Neuronal stem cell (in vitro differentiated cells): ENCODE measurements at regions not wholly inside any gene's neighbourhood (a gene's known extent, or its start where the extent isn't known, plus 50 kb on each side); places are given as distances from the start of the nearest gene placed in this dataset.
A peak's percentile ranks its signal among the peaks of the same experiment; 100 is the strongest.

Experiments
- DNase-seq: peaks from one replicate; pipeline ENCODE4 v3.0.0-alpha.2; 2013; ENCODE audit warnings: low spot score
- H2AFZ ChIP-seq: one replicate; pipeline ENCODE4 v1.6.1; 2013; ENCODE audit warnings: mild to moderate bottlenecking, low read length, inconsistent platforms
- H2AK5ac ChIP-seq: 2 replicates; pipeline ENCODE4 v1.6.1; 2013; ENCODE audit warnings: low read depth, mild to moderate bottlenecking, inconsistent platforms, low read length, moderate library complexity, mixed read lengths
- H2BK120ac ChIP-seq: 2 replicates; pipeline ENCODE4 v1.6.1; 2013; ENCODE audit warnings: low read depth, mild to moderate bottlenecking, inconsistent platforms, low read length, moderate library complexity, mixed read lengths
- H2BK12ac ChIP-seq: one replicate; pipeline ENCODE4 v1.6.1; 2013; ENCODE audit warnings: low read length, inconsistent platforms
- H2BK15ac ChIP-seq: 2 replicates; pipeline ENCODE4 v1.6.1; 2013; ENCODE audit warnings: mild to moderate bottlenecking, low read length, inconsistent platforms, mixed read lengths
- H2BK5ac ChIP-seq: one replicate; pipeline ENCODE4 v1.6.1; 2013; ENCODE audit warnings: inconsistent platforms, mild to moderate bottlenecking, low read length, moderate library complexity
- H3K14ac ChIP-seq: one replicate; pipeline ENCODE4 v1.6.1; 2013; ENCODE audit warnings: low read length, inconsistent platforms
- H3K18ac ChIP-seq: 2 replicates; pipeline ENCODE4 v1.6.1; 2013; ENCODE audit warnings: low read length, inconsistent platforms
- H3K23ac ChIP-seq: 2 replicates; pipeline ENCODE4 v1.6.1; 2013; ENCODE audit warnings: low read depth, mild to moderate bottlenecking, mixed read lengths, low read length, inconsistent platforms; ENCODE audit not compliant: poor library complexity
- H3K27ac ChIP-seq: replicated peaks from 3 replicates; pipeline ENCODE4 v1.5.1; 2013; ENCODE audit warnings: low read length, inconsistent platforms
- H3K27me3 ChIP-seq, 3 experiments: 2 replicates each; pipeline ENCODE4 v1.6.1; 2013; ENCODE audit warnings: low read length in 3 of 3, mild to moderate bottlenecking in 2 of 3, inconsistent platforms in 1 of 3, low read depth in 1 of 3, mixed read lengths in 1 of 3, moderate library complexity in 1 of 3; ENCODE audit not compliant: control insufficient read depth in 3 of 3, insufficient read depth in 3 of 3
- H3K36me3 ChIP-seq, 2 donors: replicated peaks in 1 of 2; 2 replicates each; pipeline ENCODE4 v1.6.1; 2013; ENCODE audit warnings: low read length in 2 of 2; ENCODE audit not compliant: control insufficient read depth in 2 of 2, insufficient read depth in 2 of 2
- H3K4ac ChIP-seq: 2 replicates; pipeline ENCODE4 v1.6.1; 2013; ENCODE audit warnings: inconsistent platforms, mild to moderate bottlenecking, low read length, moderate library complexity
- H3K4me1 ChIP-seq, 2 donors: 1 replicate in 1 of 2; 2 replicates in 1 of 2; pipeline ENCODE4 v1.6.1; 2013; ENCODE audit warnings: low read length in 2 of 2, low read depth in 1 of 2; ENCODE audit not compliant: control insufficient read depth in 2 of 2, insufficient read depth in 1 of 2
- H3K4me2 ChIP-seq: one replicate; pipeline ENCODE4 v1.6.1; 2013; ENCODE audit warnings: mild to moderate bottlenecking, low read length, inconsistent platforms; ENCODE audit not compliant: insufficient read depth, poor library complexity, severe bottlenecking
- H3K4me3 ChIP-seq, 2 donors: 2 replicates each; pipeline ENCODE4 v1.5.1; 2013; ENCODE audit warnings: low read length in 2 of 2, mild to moderate bottlenecking in 2 of 2, inconsistent platforms in 1 of 2, moderate library complexity in 1 of 2
- H3K79me1 ChIP-seq: one replicate; pipeline ENCODE4 v1.6.1; 2013; ENCODE audit warnings: low read depth, mild to moderate bottlenecking, inconsistent platforms, low read length, moderate library complexity
- H3K9ac ChIP-seq: one replicate; pipeline ENCODE4 v1.6.1; 2013; ENCODE audit warnings: mild to moderate bottlenecking, low read depth, low read length, inconsistent platforms; ENCODE audit not compliant: poor library complexity
- H3K9me3 ChIP-seq, 2 donors: replicated peaks in 1 of 2; 2 replicates each; pipeline versions ENCODE3 to v1.6.1; 2013; ENCODE audit warnings: low read length in 2 of 2, mild to moderate bottlenecking in 2 of 2, inconsistent platforms in 1 of 2, low read depth in 1 of 2, mixed read lengths in 1 of 2, moderate library complexity in 1 of 2; ENCODE audit not compliant: control insufficient read depth in 2 of 2, insufficient read depth in 1 of 2
- H4K8ac ChIP-seq: one replicate; pipeline ENCODE4 v1.6.1; 2013; ENCODE audit warnings: low read depth, mild to moderate bottlenecking, inconsistent platforms, low read length, moderate library complexity
- H4K91ac ChIP-seq: one replicate; pipeline ENCODE4 v1.6.1; 2013; ENCODE audit warnings: low read length, low read depth, mild to moderate bottlenecking, inconsistent platforms; ENCODE audit not compliant: poor library complexity
- WGBS, 2 donors: extraction: QIAGEN DNeasy Blood & Tissue Kit; methylation state at CpG; one replicate each; pipeline ENCODE4 v1.1.7; 2013; ENCODE audit warnings: missing lambda C conversion rate in 2 of 2, mixed read lengths in 1 of 2; ENCODE audit not compliant: insufficient read length in 2 of 2, insufficient replicate concordance in 1 of 2; ENCODE audit errors: extremely low coverage in 2 of 2; 5-methylcytosine and 5-hydroxymethylcytosine counted together

GRCh38 chr10:121678631-121679174 lies 80.5 kb upstream of the FGFR2 start:
- Histone ChIP-seq H3K9ac (no peak overlapping the region), H3K4me3 (no peak overlapping the region), H3K4ac (no peak overlapping the region), H4K8ac (no peak overlapping the region), H3K9me3 (peaks cover 14 to 19% of the 10 kb centered on the region in 2 donors), H3K4me1 (peaks cover 26 to 29% of the 10 kb centered on the region in 2 donors), H3K79me1 (no peaks in the 10 kb centered on the region), H3K36me3 (no peaks in the 10 kb centered on the region), H3K4me2 (no peak overlapping the region), H3K14ac (no peak overlapping the region), H2BK120ac (no peak overlapping the region), H3K23ac (no peak overlapping the region), H2AFZ (no peak overlapping the region), H3K18ac (no peak overlapping the region), H2BK15ac (no peak overlapping the region), H3K27ac (no peak overlapping the region), H2AK5ac (no peak overlapping the region), H2BK12ac (no peak overlapping the region), H4K91ac (no peak overlapping the region), H2BK5ac (no peak overlapping the region), H3K27me3 (peaks cover 0 to 9% (median 0%) of the 10 kb centered on the region in 3 experiments)
- DNase-seq, result no peak
- WGBS, 2 donors, result no CpG with 5 or more reads among the region's 2 CpGs

GRCh38 chr10:121677880-121678279 lies 79.6 kb upstream of the FGFR2 start:
- no peak overlapping the region for H2AFZ ChIP-seq
- H3K27ac ChIP-seq, result no peak overlapping the region
- no peak overlapping the region for H3K18ac ChIP-seq
- H4K91ac ChIP-seq, result no peak overlapping the region
- no peak overlapping the region for H2BK5ac ChIP-seq
- no peak overlapping the region for H4K8ac ChIP-seq
- H3K79me1 ChIP-seq, result no peaks in the 10 kb centered on the region
- no peak overlapping the region for H2BK15ac ChIP-seq
- peaks cover 14 to 19% of the 10 kb centered on the region in 2 donors for H3K9me3 ChIP-seq
- no peak for DNase-seq
- no peak overlapping the region for H3K4me2 ChIP-seq
- no peak overlapping the region for H3K9ac ChIP-seq
- H3K23ac ChIP-seq, result no peak overlapping the region
- no peak overlapping the region for H3K4ac ChIP-seq
- no peak overlapping the region for H2AK5ac ChIP-seq
- no peak overlapping the region for H3K4me3 ChIP-seq
- H3K14ac ChIP-seq, result no peak overlapping the region
- H3K4me1 ChIP-seq, result peaks cover 23% of the 10 kb centered on the region in 2 donors
- H3K36me3 ChIP-seq, result no peaks in the 10 kb centered on the region
- H3K27me3 ChIP-seq, result peaks cover 0 to 9% (median 0%) of the 10 kb centered on the region in 3 experiments
- no peak overlapping the region for H2BK12ac ChIP-seq
- no peak overlapping the region for H2BK120ac ChIP-seq

- no peak for DNase-seq
These were observed 77.1 kb upstream of the FGFR2 start for GRCh38 chr10:121675344-121675743.

GRCh38 chr10:121674885-121675284 lies 76.6 kb upstream of the FGFR2 start:
- H3K4me3 ChIP-seq, result peak overlapping the region in 1 of 2 donors; percentile 37
- no peak overlapping the region for H3K27ac ChIP-seq
- no peak overlapping the region for H4K91ac ChIP-seq
- H3K9ac ChIP-seq, result no peak overlapping the region
- no peak for DNase-seq
- H3K18ac ChIP-seq, result no peak overlapping the region
- WGBS, 2 donors, result no CpG with 5 or more reads among the region's 4 CpGs
- peaks cover 14 to 19% of the 10 kb centered on the region in 2 donors for H3K9me3 ChIP-seq
- no peak overlapping the region for H2BK15ac ChIP-seq
- H3K4me2 ChIP-seq, result no peak overlapping the region
- H2AK5ac ChIP-seq, result no peak overlapping the region
- H2BK12ac ChIP-seq, result no peak overlapping the region
- H3K4me1 ChIP-seq, result peaks cover 0 to 4% of the 10 kb centered on the region in 2 donors
- H3K79me1 ChIP-seq, result no peaks in the 10 kb centered on the region
- no peak overlapping the region for H3K23ac ChIP-seq
- H2BK5ac ChIP-seq, result no peak overlapping the region
- H3K14ac ChIP-seq, result no peak overlapping the region
- H2BK120ac ChIP-seq, result no peak overlapping the region
- peaks cover 0 to 12% (median 0%) of the 10 kb centered on the region in 3 experiments for H3K27me3 ChIP-seq
- H2AFZ ChIP-seq, result no peak overlapping the region
- H3K36me3 ChIP-seq, result no peaks in the 10 kb centered on the region
- no peak overlapping the region for H3K4ac ChIP-seq
- H4K8ac ChIP-seq, result no peak overlapping the region

More at GRCh38 chr10:121675344-121675743, 77.1 kb upstream of the FGFR2 start:
- Histone ChIP-seq H3K4me2 (no peak overlapping the region), H3K14ac (no peak overlapping the region), H3K23ac (no peak overlapping the region), H2AK5ac (no peak overlapping the region), H2BK15ac (no peak overlapping the region), H3K18ac (no peak overlapping the region), H3K4me1 (peaks cover 0 to 3% of the 10 kb centered on the region in 2 donors), H3K27me3 (peaks cover 0 to 12% (median 0%) of the 10 kb centered on the region in 3 experiments), H3K4ac (no peak overlapping the region), H3K9ac (no peak overlapping the region), H2BK12ac (no peak overlapping the region), H2AFZ (no peak overlapping the region), H3K9me3 (peaks cover 14 to 19% of the 10 kb centered on the region in 2 donors), H3K4me3 (no peak overlapping the region), H3K79me1 (no peaks in the 10 kb centered on the region), H3K27ac (no peak overlapping the region), H2BK5ac (no peak overlapping the region), H4K8ac (no peak overlapping the region), H3K36me3 (no peaks in the 10 kb centered on the region), H4K91ac (no peak overlapping the region), H2BK120ac (no peak overlapping the region)
- no CpG with 5 or more reads among the region's 4 CpGs for WGBS, 2 donors
